NCI-H128 (cell line): ENCODE measurements at regions not wholly inside any gene's neighbourhood (a gene's known extent, or its start where the extent isn't known, plus 50 kb on each side); places are given as distances from the start of the nearest gene placed in this dataset.

Experiments
- DNase-seq: peaks from one replicate; lab custom pipeline; 2025; ENCODE audit not compliant: unreplicated experiment; lab: John Stamatoyannopoulos, UW

DNA sequence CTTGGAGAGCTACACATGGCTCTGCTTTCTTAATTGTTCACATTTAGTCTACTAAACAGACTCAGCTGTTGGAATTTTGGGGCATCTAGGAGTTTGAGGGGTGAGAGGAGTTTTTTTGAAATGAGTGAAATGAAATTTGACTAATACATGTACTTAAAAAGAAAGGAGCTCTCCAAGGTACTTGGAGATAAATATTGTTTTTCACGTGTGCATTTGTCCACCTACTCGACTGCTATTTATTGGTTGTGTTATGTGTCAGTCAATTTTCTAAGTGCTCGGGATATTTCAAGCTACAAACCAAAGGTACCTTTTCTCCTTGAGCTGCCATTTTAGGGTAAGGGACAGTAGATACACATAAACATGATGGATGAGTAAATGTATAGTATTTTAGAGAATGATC, 697.0 kb downstream of the LIG4 start:
- no peak for DNase-seq

DNA sequence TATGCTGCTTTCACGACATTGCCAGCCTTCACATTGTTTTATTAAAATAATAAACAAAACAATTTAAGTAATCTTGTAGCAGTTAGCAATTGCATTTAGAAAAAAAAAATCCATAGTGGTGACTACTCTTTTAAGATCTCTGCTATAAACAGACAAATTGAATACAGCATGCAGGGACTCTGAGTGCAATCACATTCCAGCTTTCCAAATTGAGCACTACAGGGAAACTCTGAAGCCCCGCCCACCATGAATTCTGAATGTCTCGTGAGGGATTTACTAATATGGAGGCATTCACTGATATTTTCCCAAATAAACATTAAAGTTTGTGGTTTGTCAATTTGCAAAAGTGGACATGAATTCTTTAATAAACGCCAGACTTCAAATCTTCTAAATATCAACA, 698.8 kb downstream of the LIG4 start:
- no peak for DNase-seq

DNA sequence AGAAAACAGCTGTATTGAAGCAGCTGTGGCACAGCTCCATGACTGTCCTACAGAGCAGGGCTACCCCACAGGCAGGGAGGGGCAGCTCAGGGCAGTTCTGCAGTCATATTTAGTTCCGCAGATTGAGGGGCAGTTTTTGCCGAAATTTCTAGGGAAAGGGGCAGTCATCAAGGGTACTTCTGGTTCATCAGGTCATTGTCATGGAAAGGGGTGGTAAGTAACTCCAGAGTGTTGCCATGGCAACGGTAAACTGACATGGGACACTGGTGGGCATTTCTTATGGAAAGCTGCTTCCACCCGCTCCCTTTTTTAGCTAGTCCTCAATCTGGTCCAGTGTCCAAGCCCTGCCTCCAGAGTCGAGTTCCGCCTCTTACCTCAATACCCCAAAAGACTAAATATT, 702.8 kb downstream of the LIG4 start:
- DNase-seq, result no peak

DNA sequence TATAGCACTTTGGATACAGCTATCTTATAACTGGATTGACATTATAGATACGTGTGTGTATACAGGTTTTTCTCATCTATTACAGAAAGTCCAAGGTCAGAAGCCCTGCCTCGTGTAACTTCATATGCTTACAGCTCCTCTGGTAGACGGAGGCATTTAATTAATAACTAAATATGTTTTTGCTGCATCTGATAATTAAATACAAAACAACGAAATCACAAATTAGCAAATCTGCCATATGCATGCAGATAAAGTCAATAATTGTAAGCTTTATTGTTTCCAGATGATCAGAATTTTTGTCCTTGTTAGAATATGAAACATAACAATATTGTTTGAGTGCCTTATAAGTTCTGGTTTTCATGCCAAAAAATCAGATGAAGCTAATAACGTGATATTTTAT, 717.7 kb downstream of the LIG4 start:
- no peak for DNase-seq

DNA sequence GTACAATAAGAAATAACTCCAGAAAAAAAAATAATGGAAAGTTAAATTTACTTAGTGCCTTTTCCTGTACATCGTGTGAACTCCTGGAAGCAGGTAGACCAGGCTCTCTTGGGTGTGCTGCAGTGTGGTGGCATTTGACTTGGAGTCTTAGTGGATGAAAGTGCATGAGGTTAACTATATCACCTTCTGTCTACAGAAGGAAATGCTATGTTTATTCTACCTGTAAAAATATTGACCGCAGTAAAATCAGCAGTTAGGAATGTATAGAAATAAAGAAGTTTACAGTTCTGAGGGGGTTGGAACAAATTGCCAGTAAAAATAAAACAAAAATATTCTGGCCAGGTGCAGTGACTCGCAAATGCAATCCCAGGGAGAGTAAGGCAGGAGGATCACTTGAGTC, 722.1 kb downstream of the LIG4 start:
- no peak for DNase-seq

DNA sequence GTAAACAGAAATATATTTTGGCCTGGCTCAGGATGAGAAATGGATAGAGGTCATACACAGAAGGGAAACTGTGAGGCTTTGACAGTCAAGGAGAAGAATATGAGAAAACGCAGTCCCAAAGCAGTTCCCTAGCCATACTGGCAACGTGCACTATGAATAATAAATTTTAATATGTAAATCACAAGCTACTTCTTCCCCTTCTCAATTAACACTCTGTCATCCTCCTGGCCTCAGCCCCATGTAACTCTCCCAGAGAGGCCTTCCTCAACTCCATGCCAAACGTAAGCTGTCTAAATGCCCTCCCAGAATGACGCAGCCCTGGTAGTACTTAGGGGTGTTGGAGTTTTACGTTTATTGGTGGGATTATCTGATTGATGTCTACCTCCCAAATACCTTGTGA, 732.6 kb downstream of the LIG4 start:
- DNase-seq, result no peak

DNA sequence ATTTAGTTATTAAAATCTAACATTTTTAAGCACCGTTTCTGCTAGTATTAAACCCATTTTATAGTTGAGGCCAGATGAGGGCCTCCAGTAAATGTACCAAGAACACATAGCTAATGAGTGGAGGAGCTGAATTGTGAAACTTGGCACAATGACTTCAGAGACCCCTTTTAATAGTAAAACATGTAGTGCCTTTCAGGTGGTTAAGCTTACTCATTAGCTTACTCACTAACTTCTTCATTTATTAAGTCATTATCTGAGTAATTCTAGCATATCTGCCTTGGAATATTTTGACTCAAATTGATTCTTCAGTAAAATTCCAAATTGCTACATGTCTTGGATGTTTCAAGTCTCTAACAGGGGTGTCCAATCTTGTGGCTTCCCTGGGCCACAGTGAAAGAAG, 735.2 kb downstream of the LIG4 start:
- no peak for DNase-seq

DNA sequence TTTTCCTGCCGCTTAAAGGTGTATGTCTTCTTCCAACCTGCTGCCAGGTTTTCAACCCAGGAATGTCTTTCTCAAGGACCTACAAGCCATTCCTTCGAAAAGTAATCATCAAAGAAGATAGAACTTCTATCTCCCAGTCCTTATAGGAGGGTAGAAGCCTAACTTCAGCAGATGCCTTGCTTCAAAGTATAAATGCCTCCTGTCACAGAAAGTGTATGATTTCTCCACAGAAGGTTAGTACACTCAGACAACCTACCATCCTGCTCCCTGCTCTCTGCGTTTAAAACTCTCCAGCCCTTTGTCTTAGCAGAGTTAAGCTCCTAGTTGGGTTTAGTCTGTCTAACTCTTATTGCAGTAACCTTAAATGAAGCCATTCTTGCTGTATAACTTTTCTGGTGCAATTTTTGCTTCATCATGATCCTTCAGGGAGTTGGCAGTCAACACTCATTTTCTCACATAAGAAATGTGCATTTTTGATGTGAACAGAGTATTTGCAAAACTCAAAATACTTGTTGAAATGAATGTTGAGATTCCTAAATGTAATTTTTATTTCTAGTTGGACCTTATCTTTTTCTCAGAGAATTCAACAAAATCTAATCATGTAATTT, 737.5 kb downstream of the LIG4 start:
- no peak for DNase-seq

DNA sequence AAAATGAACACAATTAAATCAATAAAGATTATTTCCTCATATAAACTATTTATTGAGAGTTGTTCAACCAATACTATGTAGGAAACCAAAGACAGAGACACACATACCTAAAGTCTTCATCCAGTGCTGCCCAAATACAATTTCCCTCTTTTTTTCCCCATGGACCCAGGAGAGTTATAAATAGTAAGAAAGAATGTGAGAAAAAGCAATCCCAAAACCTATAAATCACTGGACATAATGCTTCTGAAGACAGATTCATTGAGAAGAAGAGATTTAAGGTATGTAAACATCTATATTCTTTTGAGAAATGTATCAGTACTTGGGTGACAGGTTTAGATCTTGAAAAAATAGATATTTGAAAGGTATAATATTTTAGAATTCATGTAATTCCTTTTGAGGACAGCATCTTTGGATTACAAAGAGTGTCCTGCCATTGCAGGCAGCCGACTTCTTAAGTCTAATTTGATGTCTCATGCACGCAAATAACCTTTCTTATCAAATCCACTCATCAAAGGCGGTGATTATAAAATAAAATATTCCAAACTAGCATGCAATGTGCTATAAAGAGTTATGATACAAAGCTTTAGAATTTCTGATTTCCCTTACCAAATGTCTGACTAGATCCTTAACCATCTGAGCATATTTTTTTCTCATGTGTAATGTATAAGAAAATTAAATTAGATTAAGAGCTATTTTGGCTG, 739.4 kb downstream of the LIG4 start:
- no peak for DNase-seq

DNA sequence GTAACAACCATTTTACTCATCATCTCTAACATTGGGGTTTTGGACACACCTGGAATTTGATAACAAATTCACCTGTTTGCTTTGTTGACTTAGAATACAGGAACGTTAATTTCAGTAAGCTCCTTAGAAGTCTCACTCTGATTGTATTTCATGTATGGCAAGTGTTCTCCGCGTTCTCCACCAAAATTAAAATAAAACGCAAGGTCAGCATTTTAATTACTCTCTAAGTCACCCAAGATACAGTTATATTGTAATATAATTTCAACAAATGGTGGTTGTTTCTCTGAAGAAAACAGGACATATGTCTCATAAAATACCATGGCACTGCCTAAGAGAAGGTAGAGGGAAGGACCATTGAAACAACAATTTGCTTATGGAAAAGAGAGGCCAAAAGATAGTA, 742.1 kb downstream of the LIG4 start:
- DNase-seq, result no peak

DNA sequence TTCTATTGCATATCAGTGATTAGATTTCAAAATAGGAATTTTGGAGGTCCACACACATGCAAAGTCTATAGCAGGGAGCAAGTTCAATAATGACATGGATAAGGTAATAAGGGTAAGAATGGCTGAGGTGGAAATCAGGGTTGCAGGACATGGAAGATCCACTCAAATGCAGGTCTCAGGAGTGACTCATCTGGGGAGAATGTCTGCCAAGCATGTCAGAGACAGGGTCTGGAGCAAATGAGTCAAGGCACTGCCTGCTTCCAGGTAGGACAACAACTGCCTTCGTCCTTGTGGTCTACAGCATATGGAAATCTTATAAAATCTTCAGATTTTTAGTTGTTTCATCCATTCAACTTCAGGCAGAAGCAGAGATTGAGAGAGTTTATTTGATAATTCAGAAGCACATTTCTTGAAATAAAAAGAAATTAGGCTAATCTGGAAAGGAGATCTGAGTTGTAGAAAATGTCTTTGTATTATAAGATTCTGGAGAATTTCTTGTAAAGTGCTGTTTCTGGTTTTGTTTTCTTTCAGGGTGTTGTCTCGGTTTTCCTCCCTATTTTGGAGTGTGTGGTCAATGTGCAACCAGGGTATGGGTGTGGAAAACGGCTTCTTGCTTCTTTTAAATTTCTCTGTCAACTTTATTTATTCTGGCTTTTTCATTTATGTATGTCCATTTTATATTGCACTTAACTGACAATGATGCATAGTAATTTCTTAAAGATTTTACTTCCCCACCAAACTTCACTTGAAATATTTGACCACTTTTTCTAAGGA, 748.8 kb downstream of the LIG4 start:
- no peak for DNase-seq

DNA sequence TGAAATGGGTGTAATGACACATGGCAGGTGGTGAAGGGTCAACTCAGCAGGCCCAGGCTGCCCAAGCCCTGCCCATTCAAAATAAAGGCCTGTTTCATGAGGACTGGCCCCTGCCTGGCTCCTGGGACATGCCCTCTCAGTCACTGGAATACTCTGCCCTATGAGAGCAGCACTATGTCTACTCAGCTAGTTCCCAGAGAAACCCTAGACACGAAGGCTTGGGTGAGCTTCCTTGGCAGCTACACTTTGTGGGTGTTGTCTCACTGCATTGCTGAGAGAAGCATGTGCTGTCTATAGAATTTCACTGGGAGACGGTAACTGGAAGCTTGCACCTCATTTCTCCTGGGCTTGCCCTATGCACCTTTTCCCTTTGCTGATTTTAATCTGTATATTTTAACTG, 752.8 kb downstream of the LIG4 start:
- no peak for DNase-seq

DNA sequence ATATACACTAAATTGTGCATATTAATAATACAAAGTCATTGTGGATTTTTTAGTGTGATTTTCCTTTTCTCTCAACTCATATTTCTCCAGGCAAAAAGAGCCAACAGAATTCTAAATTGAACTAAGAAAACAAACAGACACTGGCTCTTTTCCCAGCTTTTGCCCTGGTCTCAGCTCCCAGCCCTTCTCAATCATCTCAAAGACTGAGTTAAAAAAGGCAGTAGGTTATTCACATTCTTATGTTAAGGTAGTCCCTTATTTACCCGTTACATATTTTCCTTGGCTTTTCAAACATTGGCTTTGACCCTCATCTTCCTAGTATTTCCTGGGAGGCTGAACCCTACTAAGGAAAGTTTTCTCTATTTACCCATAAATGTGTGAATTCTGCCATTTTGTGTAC, 753.6 kb downstream of the LIG4 start:
- no peak for DNase-seq

DNA sequence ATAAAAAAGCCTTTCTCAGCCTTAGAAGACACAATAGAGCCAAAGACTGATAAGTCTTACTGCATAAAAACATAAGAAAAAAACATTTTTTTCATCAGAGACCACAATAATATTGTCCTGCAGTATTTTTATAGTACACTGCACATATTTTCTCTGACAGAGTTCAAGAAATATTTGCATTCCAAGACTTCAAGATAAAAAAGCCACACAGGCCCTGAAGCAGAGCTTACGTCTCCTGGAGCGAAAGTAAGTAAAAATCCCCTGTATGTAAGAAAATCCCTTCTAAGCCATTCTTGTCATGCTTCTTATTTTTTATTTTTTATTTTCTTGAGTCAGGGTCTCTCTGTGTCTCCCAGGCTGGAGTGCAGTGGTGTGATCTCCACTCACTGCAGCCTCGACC, 755.9 kb downstream of the LIG4 start:
- DNase-seq, result no peak

DNA sequence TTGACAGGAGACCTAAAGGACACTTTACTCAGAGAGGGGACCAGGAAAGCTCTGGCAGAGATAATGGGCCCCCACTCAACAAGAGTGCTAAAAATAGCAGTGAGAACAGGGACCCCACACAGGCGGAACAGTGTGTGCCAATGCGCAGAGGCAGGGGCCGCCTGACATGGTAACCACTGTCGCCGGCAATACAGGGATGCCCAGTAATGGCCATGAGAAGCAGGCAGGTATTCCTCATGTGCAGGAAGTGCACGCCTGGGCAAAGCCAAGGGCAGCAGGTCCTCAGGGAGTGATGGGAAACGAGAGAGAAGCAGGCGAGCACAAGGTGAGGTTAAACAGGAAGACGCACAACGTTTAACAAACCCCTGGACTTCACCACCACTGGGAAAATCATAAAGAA, 757.1 kb downstream of the LIG4 start:
- DNase-seq, result no peak

DNA sequence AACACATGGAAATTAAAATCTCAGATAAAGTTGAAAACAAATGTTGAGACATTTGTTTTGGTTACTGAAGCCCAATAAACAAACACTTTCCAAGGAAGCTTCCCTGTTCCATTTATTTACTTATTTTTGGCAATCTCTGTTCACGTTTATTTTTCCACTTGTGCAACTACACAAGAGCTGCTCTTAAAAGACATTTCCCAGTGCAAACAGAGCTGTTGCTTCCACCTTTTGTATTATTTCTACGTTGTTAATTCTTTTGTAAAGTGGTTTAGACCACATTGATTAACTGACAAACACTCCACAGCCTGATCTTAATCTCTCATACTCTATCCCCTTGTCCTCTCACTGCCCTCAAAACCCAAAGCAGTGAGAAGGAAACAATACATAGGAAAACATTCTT, 757.6 kb downstream of the LIG4 start:
- peak; percentile 38 for DNase-seq

DNA sequence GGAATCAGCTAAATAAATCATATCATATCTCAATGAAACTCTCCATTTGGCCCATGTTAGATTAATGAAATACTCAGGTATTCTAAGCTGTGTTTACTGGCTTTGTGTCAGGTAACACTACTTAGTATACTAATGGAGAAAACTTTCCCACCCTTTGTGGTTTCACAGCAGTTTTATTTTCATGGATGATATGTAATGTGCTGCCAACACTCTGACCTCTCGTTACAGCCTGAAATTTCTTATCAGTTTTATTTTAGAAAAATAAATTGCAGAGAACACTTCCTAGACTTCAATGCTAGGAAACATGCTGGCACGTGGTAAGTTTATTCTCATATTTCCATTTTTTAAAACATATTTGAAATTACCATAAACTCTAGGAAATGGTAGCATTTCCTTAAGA, 758.9 kb downstream of the LIG4 start:
- DNase-seq, result no peak

DNA sequence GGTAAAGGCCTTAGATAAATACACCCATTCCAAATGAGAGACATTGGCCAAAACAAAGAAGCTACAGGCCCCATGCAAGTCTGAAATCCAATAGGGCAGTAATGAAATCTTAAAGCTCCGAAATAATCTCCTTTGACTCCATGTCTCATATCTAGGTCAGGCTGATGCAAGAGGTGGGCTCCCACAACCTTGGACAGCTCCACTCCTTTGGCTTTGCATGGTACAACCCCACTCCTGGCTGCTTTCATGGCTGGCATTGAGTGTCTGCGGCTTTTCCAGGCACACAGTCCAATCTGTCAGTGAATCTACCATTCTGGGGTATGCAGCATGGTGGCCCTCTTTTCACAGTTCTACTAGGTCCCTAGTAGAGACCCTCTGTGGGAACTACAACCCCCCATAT, 762.5 kb downstream of the LIG4 start:
- no peak for DNase-seq

DNA sequence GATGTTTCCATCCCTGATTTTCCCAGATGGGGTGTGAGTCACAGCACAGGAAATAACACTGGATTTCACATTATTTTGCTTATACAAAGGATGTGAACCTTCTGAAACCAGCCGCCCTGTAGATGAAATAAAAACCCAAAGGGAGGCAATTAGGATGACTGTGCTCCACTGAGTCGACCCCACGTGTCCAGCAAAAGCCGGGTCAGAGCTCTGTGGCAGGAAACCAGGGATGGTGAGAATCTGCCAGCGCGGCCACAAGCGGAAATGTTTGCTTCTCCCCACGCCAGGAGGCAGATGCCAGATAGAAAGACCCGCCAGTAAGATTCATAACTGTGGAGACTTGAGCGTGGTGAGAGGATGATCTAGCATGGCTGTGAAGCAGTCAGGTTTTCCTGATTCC, 764.4 kb downstream of the LIG4 start:
- no peak for DNase-seq

DNA sequence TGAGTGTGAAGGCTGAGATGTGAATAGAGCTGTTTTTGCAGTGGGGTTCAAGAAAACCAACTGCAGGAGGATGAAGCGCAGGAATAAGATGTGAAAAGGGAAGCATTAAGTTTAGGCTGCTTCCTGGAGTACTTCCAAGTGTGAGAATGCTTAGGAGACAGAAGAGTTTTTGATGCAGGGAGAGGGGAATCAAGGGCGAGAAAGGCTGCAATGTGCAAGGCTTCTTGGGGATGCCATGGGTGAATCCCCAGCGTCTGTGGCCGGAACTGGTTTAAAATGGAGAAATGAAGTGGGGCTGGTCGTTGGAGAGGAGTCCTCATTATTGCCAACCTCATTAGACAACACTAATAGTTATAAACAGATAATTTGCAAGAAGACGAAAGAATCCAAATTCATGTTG, 764.9 kb downstream of the LIG4 start:
- no peak for DNase-seq

DNA sequence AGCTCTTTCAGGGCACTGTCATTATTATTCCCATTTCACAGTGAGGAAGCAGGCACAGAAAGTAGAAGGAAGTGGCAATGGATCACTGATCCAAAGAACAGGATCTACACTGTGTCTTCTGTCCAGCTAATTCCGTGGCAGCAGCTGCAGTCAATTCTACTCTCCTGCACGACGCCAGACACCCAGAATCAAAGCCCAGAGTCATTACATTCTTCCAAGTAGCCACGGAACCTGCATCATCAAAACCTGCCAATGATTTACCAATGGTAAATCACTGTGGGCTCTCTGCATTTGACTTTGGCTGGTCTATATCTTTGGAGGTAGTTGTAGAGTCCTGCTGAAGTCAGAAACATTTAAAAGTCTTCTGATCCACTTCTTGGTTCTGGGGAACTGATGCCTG, 767.7 kb downstream of the LIG4 start:
- DNase-seq, result no peak

DNA sequence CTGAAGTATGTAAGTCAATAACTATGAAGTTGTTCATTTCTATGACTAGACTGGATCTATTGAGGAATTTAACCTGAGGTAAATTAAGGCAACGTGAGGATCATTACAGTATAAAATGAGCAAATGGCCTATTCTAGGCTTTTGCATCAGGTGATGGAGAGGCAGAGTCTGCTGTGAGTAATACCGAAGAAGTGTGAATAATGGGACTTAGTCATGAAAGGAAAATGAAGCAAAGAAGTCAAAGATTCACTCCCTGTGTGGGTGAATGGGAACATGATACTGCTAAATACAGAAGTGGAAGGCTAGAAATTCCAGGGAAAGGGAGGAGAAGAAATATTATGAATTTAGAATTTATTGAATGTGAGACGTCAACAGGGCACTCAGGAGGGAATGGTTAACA, 774.1 kb downstream of the LIG4 start:
- no peak for DNase-seq

DNA sequence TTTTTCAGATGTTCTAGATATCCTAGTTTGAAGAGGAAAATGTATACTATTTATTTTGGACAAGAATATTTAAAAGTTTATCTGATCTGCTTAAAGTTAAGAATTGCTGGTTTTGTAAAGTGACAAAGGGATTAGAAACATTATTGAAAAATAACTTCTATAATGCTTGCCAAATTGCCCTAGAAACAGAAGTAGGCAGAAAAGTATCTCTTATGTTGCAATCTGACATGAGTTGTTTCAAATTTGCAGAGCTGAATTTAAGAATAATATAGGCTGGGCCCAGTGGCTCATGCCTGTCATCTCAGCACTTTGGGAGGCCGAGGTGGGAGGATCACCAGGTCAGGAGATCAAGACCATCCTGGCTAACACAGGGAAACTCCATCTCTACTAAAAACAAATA, 777.1 kb downstream of the LIG4 start:
- DNase-seq, result no peak
